ENCODE measurements at regions not wholly inside any gene's neighbourhood (a gene's known extent, or its start where the extent isn't known, plus 50 kb on each side); places are given as distances from the start of the nearest gene placed in this dataset.

DNA sequence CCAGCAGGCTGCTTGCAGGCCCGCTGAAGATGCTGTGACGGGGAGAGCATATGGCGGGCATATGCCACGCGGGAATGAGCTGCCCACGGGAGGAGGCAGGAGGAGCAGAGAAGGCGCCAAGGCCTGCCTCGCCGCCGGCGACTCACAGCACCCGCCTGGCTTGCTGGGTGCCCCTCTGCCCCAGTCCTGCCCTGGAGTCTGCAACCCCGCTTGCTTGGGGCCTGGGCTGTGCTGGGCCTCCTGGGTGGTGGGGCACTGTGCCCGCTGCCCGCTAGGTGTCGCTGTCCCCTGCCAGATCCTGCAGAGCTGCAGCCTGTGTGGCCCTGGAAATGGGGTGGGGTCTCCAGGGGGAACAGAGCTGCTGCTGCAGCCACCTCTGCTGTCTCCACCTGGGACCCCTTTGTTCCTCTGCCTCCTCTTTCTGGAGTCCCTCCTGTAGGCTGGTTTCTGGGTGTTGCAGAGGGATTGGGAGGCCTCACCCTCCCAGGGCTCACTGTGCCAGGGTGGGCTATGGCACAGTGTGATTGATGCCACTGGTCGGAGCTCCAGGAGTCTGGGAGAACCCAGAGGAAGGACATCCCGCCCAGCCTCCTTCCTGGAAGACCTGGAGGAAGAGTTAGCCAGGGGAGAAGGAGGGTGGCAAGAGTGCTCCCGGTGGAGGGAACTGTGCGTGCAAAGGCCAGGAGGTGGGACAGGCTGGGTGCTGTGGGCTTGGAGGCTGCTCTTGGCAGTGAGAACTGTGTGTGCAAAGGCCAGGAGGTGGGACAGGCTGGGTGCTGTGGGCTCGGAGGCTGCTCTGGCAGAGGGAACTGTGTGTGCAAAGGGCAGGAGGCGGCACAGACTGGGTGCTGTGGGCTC, 141.0 kb upstream of the CIBAR2 start:
- DNase-seq (ENCODE audit: extremely low read depth in 1 of 2, low read depth in 1 of 2), result peak; percentile 19 to 24

DNA sequence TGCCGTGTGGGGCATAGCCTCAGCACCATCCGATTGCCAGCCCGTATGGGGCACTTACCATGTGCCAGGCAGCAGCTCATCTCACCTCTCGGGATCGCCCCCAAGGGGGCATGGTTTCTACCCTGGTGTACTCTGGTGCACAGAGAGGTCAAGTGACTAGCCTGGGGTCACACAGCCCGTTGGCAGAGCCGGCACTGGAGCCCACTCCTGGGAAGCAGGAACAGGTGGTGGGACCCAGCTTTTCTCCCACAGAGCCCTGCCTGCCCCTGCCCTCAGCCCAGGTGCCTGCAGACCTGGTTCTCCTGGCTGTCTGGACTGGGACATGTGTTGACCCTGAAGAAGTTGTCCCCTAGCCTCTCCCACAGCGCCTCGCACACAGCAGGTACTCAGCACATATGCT, 141.8 kb upstream of the CIBAR2 start:
- no peak for DNase-seq (ENCODE audit: extremely low read depth in 1 of 2, low read depth in 1 of 2)

DNA sequence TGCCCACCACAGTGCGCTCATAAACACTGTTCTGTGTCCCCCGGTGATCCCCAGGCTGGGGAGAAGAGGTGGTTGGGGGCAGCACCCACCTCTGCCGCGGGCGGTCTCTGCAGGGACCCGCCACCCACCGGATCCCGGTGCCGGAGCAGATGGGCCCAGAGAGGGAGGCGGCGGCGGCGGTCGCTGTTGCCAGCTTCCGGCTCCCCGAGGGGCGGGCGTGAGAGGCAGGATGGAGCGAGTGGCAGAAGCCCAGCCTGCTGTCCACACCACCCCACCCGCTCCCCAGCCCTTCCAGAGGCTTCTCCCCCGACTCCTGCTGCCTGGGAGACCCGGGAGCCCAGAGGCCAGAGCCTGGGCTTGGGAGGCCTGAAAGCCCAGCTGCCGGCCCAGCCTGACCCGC, 142.6 kb upstream of the CIBAR2 start:
- no peak for DNase-seq (ENCODE audit: extremely low read depth in 1 of 2, low read depth in 1 of 2)

DNA sequence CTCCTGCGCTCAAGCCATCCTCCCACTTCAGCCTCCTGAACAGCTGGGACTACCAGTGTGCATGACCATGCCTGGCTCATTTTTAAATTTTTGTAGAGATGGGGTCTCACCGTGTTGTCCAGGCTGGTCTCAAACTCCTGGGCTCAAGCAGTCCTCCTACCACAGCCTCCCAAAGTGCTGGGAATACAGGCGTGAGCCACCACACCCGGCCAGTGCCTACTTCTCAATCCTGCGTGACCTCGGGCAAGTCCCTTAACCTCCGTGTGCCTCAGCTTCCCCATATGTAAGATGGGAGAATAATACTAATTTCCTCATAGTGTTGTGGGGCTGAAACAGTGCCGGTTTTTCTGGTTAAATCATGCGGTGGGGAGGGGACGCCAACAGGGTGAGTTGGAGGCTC, 143.5 kb upstream of the CIBAR2 start:
- no peak for DNase-seq (ENCODE audit: extremely low read depth in 1 of 2, low read depth in 1 of 2)

DNA sequence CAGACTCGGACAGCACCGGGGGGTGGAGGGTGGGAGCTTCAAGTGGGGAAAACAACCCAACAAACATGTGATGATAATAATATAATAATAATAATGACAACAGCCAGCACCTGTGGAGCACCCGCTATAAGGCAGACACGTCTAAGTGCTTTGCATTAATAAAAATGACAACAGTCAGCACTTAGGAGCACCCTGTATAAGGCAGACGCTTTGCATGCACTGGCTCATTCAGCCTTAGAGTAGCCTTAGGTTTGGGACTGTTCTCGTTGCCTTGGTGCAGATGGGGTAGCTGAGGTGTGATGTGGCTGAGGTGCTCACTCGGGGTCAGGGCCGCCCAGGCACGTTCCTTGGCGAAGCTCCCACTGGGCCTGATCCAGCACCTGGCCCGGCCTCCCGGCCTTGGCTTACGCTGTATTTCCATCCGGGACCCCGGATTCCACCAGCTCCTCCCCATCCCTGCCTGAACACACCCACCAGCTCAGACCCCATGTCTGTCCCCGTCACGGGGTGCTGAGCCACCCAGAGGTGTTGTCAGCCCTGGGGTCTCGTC, 144.0 kb upstream of the CIBAR2 start:
- no peak for DNase-seq (ENCODE audit: extremely low read depth in 1 of 2, low read depth in 1 of 2)

DNA sequence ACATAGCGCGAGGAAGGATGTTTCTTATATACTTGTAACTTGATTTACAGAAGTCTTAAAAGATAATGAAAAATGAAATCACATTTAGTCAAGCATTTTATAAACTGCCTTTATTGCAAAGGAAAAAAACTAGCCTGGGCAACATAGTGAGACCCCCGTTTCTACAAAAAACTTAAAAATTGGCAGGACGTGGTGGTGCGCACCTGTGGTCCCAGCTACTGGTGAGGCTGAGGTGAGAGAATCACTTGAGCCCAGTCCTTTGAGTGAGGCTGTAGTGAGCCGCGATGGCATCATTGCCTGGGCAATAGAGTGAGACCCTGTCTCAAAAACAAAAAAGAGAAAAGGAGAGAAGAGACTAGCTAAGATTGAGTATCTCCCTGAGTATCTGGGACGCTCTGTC, 145.2 kb upstream of the CIBAR2 start:
- DNase-seq (ENCODE audit: extremely low read depth in 1 of 2, low read depth in 1 of 2), result no peak

DNA sequence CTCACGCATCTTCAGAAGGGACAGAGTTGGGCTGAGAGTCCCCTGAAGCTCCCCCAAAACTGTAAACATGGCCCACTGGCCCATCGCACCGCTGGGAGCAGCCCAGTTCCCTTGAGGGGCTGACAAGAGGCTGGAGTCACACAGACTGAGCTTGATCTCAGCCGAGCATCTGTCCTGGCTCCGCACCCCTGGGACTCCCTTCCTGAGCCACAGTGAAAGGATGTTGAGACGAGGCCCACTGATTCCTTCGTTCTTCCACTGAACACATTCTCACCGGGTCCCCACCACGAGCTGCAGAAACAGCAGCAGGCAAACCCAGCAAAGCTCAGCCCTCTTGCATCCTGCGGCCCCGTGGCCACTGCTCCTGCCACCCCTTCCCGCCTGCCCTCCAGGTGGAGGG, 145.9 kb upstream of the CIBAR2 start:
- DNase-seq (ENCODE audit: extremely low read depth in 1 of 2, low read depth in 1 of 2), result no peak

DNA sequence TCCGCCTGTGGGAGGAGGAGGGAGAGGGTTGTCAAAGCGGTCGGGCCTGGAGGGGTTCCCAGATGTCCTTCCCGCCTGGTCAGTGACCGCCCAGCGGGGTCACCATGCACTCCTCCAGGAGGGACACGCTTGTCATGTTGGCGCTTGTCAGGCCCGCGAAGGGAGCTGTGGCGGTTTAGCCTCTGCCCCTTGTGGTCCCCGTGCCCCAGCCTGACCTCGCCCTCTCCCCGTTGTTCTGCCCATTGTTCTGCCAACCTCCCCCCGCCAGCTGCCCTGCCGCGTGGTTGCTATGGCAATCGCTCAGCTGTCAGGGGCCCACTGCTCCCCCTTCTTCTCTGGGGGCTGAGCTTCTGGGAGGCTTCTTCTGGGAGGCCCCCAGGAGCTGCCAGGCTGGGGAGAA, 146.4 kb upstream of the CIBAR2 start:
- no peak for DNase-seq (ENCODE audit: extremely low read depth in 1 of 2, low read depth in 1 of 2)

DNA sequence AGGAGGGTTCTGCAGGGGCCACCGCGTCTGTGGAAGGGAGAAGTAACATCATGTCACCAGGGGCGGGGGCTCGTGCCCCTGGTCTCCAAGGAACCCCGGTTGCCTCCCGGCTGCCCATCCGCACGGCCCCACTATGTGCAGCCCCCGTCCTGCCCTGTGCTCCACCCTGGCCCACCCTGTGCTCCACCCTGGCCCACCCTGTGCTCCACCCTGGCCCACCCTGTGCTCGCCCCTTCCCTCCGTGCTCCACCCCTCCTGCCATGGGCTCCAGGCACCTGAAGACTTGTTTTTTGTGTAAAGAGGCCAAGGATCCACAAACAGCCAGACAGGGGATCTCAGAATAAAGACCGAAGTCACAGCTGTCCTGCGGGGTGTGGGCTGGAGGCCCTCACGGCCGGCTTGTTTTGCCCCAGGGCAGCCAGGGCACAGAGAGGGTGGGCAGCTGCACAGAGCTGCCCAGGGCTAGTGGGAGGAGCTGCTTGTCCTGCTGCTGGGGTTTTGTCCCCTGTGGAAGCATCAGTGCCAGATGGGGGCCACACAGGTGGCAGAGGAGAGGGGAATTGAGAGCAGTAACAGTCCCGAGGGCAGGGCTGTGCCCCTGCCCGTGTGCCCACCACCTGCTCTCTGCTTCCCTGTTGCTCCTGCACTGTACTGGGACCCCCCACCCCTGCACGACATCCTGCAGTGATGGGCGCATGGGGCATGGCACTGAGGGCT, 147.0 kb upstream of the CIBAR2 start:
- no peak for DNase-seq (ENCODE audit: extremely low read depth in 1 of 2, low read depth in 1 of 2)

DNA sequence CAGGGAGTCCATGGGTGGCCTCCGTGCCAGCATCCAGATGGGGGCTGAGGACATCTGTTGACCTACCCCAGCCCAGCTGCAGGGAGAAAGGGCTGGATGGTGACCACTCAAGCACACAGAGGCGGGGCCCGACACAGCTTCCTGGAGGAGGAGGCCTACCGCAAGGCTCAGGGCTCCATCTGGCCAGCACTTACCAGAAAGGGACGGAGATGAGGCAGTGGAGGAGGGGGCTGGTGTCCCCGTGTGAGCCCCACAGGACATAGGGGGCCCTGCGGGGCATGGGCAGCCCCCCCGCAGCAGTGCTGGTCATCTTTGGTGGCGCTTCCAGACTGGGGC, 147.5 kb upstream of the CIBAR2 start:
- DNase-seq (ENCODE audit: extremely low read depth in 1 of 2, low read depth in 1 of 2), result no peak

DNA sequence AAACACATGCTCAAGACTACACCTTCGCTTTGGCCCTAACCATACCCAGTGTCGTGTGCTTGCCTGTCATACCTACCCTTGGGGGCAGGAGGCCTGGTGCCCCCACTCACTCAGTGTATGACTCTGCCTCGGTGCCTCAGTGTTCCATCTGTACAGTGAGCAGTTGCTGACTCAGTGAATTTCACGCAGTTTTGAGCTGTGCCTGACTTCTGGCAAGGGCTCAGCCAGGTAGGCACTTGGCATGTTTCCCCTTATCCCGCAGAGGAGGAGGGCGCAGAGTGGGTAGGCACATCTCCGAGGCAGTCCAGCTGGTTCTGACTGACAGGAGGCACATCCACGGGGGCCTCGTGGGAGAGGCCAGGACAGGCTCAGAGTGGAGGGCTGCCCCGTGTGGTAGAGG, 148.9 kb upstream of the CIBAR2 start:
- DNase-seq (ENCODE audit: extremely low read depth in 1 of 2, low read depth in 1 of 2), result no peak

DNA sequence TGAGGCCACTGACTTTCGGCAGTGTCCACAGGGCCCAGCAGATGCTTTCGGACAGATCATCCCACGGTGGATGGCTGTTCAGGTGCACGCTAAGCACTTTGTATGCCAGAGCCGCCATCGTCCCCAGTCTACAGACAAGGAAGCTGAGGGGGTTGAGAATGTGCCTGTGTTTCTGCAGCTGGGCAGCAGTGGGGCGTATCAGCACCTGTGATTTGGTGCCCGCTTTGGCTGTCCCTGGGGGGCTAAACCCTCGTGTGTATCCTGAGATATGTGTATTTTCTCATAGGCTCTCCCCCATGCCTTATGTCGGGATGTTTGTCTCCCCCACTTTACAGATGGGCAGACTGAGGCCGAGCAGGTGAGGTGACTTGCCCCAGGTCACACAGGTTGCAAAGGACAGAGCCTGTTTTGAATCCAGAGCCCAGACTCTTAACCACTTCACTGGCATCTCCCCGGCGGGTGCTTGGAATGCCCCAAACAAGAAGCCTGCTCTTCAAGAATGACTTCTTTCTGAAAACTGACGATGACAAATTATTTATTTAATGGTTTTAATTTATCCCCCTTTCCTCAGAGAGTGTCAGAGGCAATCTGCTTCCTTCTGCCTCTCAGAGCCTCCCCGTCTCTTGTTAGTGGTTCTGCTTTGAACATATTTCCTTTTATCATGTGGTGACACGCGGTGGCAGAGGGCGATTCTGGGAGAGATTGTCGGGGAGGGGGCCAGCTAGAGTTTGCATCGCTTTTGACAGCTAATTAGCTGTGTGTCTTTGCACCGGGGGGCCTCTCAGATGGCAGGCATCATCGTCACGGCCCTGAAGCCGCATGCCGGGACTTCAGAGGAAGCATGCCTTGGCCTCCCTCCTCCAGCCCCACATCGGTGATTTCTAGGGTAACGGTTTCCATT, 149.6 kb upstream of the CIBAR2 start:
- no peak for DNase-seq (ENCODE audit: extremely low read depth in 1 of 2, low read depth in 1 of 2)

DNA sequence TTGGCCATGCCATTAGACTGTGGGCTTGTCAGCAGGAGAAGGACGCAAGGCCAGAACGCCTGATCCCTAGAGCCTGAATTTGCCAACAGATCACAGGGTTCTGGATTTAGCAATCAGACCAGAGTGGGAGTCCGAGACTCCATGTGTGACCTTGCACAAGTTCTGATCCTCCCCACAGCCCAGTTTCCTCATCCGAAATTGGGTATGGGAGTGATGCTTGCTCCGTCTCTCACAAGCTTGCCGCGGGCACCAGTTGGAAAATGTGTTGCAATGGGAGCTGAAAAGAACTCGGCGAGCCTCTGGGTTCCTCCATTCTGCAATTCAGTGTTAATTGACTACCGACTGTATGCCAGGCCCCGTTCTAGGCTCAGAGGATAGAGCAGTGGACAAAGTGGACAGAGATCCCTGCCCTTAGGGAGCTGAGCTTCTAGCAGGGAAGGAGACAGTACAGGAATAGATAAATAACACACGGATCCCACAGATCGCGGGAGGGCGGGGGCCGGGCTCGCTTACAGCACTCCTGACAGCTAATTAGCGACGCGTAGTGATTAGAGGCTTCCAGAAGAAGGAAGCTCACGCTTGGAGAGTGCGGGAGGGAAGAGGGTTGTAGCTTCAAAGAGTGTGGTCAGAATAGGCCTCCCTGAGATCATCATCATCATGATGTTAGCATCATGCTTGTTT, 150.4 kb upstream of the CIBAR2 start:
- no peak for DNase-seq (ENCODE audit: extremely low read depth in 1 of 2, low read depth in 1 of 2)

DNA sequence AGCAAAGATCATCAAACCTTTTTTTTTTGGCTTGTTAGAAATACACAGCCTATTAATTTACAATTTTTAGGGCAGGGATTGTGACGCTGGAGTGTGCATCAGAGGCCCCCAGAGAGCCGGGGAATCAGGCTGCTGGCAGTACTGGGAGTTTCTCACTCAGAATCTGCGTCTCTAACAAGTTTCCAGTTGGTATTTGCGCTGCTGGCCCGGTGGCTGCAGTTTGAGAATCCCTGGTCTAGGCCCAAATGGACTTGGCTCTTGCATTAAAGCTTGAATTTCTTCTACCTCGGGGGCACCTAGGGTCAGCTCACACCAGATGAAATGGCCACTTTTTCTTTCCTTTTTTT, 150.9 kb upstream of the CIBAR2 start:
- DNase-seq (ENCODE audit: extremely low read depth in 1 of 2, low read depth in 1 of 2), result no peak

DNA sequence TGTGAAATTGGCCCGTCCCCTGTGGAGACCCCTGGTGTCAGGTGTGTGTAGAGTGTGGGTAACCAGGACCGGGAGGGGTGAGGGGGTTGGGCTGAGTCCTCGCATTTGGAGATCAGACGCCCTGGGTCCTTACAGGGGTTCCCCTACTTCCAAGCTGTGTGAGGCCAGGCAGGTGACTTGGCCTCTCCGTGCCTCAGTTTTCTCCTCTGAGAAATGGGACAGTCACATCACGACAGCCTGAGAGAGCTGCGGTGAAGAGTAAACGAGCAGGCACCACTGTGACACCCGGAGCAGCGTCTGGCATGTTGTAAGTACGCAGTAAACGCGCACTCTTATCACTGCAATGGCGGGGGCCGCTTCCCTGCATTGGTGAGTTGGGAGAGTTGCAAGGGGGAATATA, 152.5 kb upstream of the CIBAR2 start:
- no peak for DNase-seq (ENCODE audit: extremely low read depth in 1 of 2, low read depth in 1 of 2)

DNA sequence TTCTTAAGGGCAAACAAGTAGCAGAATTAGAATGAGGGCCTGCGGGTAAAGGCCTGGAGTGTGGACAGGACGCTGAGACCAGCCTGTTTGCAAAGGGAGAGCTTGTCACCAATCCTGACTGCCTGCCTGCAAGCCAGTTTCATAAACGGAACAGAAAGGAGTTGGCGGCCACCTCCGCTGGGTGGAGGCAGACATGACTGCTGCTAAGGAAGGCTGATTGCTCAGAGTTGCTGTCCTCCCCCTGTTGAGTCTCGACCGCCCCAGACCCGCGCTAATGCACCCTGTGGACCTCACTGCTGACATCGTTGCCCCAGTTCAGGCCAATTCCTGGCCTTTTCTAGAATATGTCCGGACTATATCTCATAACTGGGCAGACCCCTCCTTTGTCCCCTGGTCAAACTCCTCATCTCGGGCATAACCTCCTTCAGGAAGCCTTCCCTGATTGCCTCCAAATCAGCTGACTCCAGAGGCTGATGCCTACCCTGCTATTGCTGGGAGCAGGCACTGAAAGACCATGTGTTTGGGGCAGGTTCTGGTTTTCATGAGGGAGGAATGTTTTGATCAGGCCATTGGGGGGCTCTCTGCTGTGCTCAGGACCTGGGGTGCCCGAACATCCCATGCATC, 153.0 kb upstream of the CIBAR2 start:
- no peak for DNase-seq (ENCODE audit: extremely low read depth in 1 of 2, low read depth in 1 of 2)

DNA sequence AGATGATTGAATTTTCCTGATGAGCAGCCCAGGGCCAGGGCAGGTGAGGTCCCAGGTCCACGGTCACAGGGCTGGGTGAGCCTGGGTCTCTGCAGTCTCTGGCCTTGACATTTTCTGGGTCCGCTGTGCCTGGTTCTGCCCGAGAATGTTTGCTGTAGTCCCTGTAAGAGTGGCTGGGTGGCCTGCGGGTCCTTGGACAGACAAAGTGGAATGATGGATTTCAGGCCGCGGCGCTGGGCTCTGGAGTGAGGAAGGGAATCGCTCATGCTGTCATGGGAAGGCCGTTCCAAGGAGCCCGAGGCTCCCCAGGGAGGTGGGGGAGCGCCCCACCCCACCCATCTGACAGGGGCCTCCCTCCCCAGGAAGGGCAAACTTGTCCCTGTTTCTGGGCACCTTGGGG, 153.5 kb upstream of the CIBAR2 start:
- DNase-seq (ENCODE audit: extremely low read depth in 1 of 2, low read depth in 1 of 2), result no peak

DNA sequence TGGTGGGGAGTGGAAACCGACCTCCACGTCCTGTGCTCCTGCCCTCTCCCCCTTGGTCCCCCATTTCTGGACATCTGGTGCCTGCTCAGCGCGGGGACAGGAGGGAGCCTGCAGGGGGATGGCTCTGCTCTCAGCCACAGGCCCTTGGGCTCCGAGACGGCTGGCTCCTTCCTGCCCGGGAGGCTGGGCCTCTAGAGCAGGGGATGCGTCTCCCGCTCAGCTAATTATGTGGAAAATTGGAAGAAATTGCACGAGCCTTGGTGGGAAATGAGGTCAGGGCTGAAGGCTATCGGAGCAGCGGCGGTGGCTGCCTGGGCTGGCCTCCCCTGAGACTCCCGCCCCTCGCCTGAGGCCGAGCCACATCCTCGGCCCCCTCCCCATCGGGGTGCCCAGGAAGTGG, 154.6 kb upstream of the CIBAR2 start:
- DNase-seq (ENCODE audit: extremely low read depth in 1 of 2, low read depth in 1 of 2), result no peak

DNA sequence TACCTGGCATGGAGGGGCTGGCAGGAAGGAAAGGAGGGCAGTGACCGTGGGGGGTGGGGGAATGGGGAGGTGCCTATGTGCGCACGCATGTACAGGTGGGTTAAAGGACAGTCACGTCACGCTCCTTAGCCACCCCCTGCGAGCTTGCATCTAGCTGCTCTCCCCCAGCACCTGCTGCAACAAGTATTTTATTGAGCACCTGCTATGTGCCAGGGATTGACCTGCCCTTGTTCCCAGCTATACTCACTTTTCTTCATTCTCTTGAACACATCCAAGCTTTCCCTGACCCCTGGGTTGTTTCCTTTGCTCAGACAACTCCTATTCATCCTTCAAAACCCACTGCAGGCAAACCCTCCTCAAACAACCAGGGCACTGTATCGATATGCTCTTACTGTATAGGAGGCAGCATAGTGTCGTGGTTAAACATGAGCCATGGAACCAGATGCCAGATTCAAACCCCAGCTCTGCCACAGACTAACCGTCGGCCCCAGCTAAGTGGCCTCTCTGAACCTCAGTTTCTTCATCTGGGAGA, 155.2 kb upstream of the CIBAR2 start:
- DNase-seq (ENCODE audit: extremely low read depth in 1 of 2, low read depth in 1 of 2), result no peak

DNA sequence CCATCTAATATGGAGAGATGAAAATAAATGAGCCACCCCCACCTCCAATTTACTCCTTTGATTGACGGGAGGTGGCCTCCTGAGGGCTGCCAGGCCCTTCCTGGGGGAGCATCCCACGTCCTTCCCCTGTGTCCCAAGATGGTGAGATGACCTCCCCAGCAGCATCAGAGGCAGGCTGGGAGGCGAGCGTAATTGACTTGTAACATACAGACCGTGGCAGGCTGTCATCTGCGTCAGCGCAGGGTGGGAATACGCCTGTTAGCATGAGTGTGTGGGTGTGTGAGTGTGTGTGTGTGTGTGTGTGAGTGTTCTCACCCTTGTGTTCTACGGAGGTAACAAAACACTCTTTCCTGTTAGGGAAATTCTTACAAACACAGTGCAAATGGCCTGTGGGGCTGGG, 156.9 kb upstream of the CIBAR2 start:
- no peak for DNase-seq (ENCODE audit: extremely low read depth in 1 of 2, low read depth in 1 of 2)
